ENCODE measurements at regions not wholly inside any gene's neighbourhood (a gene's known extent, or its start where the extent isn't known, plus 50 kb on each side); places are given as distances from the start of the nearest gene placed in this dataset.

DNA sequence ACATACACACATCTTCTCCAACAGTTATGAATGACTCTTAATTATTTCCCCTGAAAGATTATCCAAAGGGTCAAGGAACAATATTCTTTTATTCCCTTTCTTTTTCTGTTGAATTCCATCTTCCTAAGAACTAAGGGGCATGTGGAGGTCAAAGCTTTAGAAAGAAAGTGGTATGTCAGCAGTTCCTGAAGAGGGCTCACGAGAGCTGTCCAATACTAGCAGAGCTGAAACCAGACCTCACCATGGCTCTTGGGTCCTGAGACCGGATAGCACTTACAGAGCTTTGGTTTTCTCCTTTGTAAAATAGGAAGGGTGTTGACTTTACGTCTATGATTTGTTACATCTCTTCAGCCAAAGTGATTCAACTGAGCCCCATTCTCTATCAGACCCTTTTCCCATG, 109.8 kb upstream of the FREM2 start:
- H3K27me3 ChIP-seq (ENCODE audit: control insufficient read depth in 1 of 2, insufficient read depth in 1 of 2, low read length in 2 of 2): no peaks in the 10 kb centered on the region
- H3K36me3 ChIP-seq (ENCODE audit: control insufficient read depth in 1 of 2, insufficient read depth in 2 of 2, low read depth in 1 of 2, low read length in 2 of 2): no peaks in the 10 kb centered on the region
- no peak overlapping the region for H3K4me2 ChIP-seq (ENCODE audit: low read length, poor library complexity, severe bottlenecking)
- no peak overlapping the region for H2BK120ac ChIP-seq (ENCODE audit: low read depth, low read length)
- H3K9me3 ChIP-seq (ENCODE audit: control insufficient read depth, low read length): no peaks in the 10 kb centered on the region
- no peaks in the 10 kb centered on the region for H3K4me1 ChIP-seq (ENCODE audit: control insufficient read depth, insufficient read depth, low read depth, low read length)
- no peak overlapping the region for H3K23ac ChIP-seq (ENCODE audit: low read length in 2 of 2)
- H4K8ac ChIP-seq (ENCODE audit: low read length): no peak overlapping the region
- no peak overlapping the region for H2BK12ac ChIP-seq (ENCODE audit: low read length in 2 of 2)
- no peak overlapping the region for H4K91ac ChIP-seq (ENCODE audit: low read length)
- no peak overlapping the region for H3K9ac ChIP-seq (ENCODE audit: low read length)
- H2AFZ ChIP-seq (ENCODE audit: low read depth, low read length): no peak overlapping the region
- H3K18ac ChIP-seq (ENCODE audit: low read depth in 1 of 2, low read length in 2 of 2): no peak overlapping the region
- no peak overlapping the region for H3K27ac ChIP-seq (ENCODE audit: low read length, poor library complexity, severe bottlenecking)
- 59% methylated on average over 3 of the region's 3 CpGs for WGBS
- peak; percentile 24 for DNase-seq
- no peak overlapping the region for H3K4me3 ChIP-seq (ENCODE audit: insufficient read depth in 1 of 2, low read depth in 1 of 2, low read length in 2 of 2)
- H2BK15ac ChIP-seq (ENCODE audit: low read depth, poor library complexity, severe bottlenecking): no peak overlapping the region
- H3K14ac ChIP-seq (ENCODE audit: low read length in 2 of 2): no peak overlapping the region
- H3K79me1 ChIP-seq (replicated peaks; ENCODE audit: low read length, poor library complexity, severe bottlenecking): no peaks in the 10 kb centered on the region
- H2BK5ac ChIP-seq (ENCODE audit: low read depth, low read length, poor library complexity, severe bottlenecking): no peak overlapping the region
- no peak overlapping the region for H3K4ac ChIP-seq (ENCODE audit: low read depth in 1 of 2, low read length in 2 of 2)
- H2AK5ac ChIP-seq (ENCODE audit: low read length, severe bottlenecking): no peak overlapping the region

DNA sequence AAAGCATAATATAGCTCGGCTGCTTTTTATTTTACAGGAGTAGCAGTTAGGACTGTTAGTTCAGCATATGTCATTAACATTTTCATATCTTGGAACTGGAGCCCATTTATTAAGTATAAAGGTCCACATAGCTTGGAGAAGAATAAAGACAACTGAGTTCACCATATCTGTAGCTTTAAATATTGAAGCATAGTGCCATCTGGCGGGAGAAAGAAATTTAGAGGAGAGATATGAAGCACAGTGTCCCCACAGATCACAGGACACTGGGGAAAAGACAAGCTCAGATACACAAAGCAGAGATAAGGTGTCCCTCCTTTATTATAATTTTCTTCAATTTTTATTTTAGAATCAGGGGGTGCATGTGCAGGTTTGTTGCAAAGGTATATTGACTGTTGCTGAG, 104.7 kb upstream of the FREM2 start:
- H3K27ac ChIP-seq (ENCODE audit: low read length, poor library complexity, severe bottlenecking): no peak overlapping the region
- H2BK12ac ChIP-seq (ENCODE audit: low read length in 2 of 2): no peak overlapping the region
- H2BK120ac ChIP-seq (ENCODE audit: low read depth, low read length): no peak overlapping the region
- WGBS: 50% methylated on average over 1 of the region's 2 CpGs
- no peak overlapping the region for H4K91ac ChIP-seq (ENCODE audit: low read length)
- no peaks in the 10 kb centered on the region for H3K4me1 ChIP-seq (ENCODE audit: control insufficient read depth, insufficient read depth, low read depth, low read length)
- no peak overlapping the region for H2AFZ ChIP-seq (ENCODE audit: low read depth, low read length)
- no peaks in the 10 kb centered on the region for H3K36me3 ChIP-seq (ENCODE audit: control insufficient read depth in 1 of 2, insufficient read depth in 2 of 2, low read depth in 1 of 2, low read length in 2 of 2)
- DNase-seq: peak; percentile 29
- H3K23ac ChIP-seq (ENCODE audit: low read length in 2 of 2): no peak overlapping the region
- no peaks in the 10 kb centered on the region for H3K79me1 ChIP-seq (replicated peaks; ENCODE audit: low read length, poor library complexity, severe bottlenecking)
- H3K18ac ChIP-seq (ENCODE audit: low read depth in 1 of 2, low read length in 2 of 2): no peak overlapping the region
- H3K4me3 ChIP-seq (ENCODE audit: insufficient read depth in 1 of 2, low read depth in 1 of 2, low read length in 2 of 2): no peak overlapping the region
- no peak overlapping the region for H2AK5ac ChIP-seq (ENCODE audit: low read length, severe bottlenecking)
- H3K27me3 ChIP-seq (ENCODE audit: control insufficient read depth in 1 of 2, insufficient read depth in 1 of 2, low read length in 2 of 2): peaks cover 0 to 3% of the 10 kb centered on the region in 2 experiments
- H3K9me3 ChIP-seq (ENCODE audit: control insufficient read depth, low read length): no peaks in the 10 kb centered on the region
- no peak overlapping the region for H3K4ac ChIP-seq (ENCODE audit: low read depth in 1 of 2, low read length in 2 of 2)
- H3K4me2 ChIP-seq (ENCODE audit: low read length, poor library complexity, severe bottlenecking): no peak overlapping the region
- H2BK15ac ChIP-seq (ENCODE audit: low read depth, poor library complexity, severe bottlenecking): no peak overlapping the region
- H2BK5ac ChIP-seq (ENCODE audit: low read depth, low read length, poor library complexity, severe bottlenecking): no peak overlapping the region
- no peak overlapping the region for H4K8ac ChIP-seq (ENCODE audit: low read length)
- H3K14ac ChIP-seq (ENCODE audit: low read length in 2 of 2): no peak overlapping the region
- H3K9ac ChIP-seq (ENCODE audit: low read length): no peak overlapping the region

DNA sequence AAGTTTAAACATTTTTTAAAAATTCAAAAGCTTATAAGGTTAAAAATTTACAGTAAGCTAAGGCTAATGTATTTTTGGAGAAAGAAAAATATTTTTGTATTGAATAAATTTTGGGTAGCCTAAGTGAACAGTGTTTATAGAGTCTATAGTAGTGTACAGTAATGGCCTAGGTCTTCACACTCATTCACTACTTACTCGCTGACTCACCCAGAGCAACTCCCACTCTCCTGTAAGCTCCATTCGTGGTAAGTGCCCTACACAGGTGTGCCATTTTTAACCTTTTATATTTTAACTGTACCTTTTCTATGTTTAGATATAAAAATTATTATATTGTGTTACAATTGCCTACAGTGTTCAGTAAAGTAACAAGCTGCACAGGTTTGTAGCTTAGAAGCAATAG, 96.6 kb upstream of the FREM2 start:
- no peak overlapping the region for H3K9ac ChIP-seq (ENCODE audit: low read length)
- H3K23ac ChIP-seq (ENCODE audit: low read length in 2 of 2): no peak overlapping the region
- no peak overlapping the region for H2AK5ac ChIP-seq (ENCODE audit: low read length, severe bottlenecking)
- WGBS: no CpG with 5 or more reads among the region's 2 CpGs
- H2BK12ac ChIP-seq (ENCODE audit: low read length in 2 of 2): no peak overlapping the region
- H3K4me3 ChIP-seq (ENCODE audit: insufficient read depth in 1 of 2, low read depth in 1 of 2, low read length in 2 of 2): no peak overlapping the region
- no peaks in the 10 kb centered on the region for H3K36me3 ChIP-seq (ENCODE audit: control insufficient read depth in 1 of 2, insufficient read depth in 2 of 2, low read depth in 1 of 2, low read length in 2 of 2)
- no peaks in the 10 kb centered on the region for H3K79me1 ChIP-seq (replicated peaks; ENCODE audit: low read length, poor library complexity, severe bottlenecking)
- H4K8ac ChIP-seq (ENCODE audit: low read length): no peak overlapping the region
- no peaks in the 10 kb centered on the region for H3K27me3 ChIP-seq (ENCODE audit: control insufficient read depth in 1 of 2, insufficient read depth in 1 of 2, low read length in 2 of 2)
- no peak overlapping the region for H4K91ac ChIP-seq (ENCODE audit: low read length)
- no peak for DNase-seq
- H3K4me2 ChIP-seq (ENCODE audit: low read length, poor library complexity, severe bottlenecking): no peak overlapping the region
- no peaks in the 10 kb centered on the region for H3K9me3 ChIP-seq (ENCODE audit: control insufficient read depth, low read length)
- no peak overlapping the region for H3K18ac ChIP-seq (ENCODE audit: low read depth in 1 of 2, low read length in 2 of 2)
- no peak overlapping the region for H3K27ac ChIP-seq (ENCODE audit: low read length, poor library complexity, severe bottlenecking)
- H2BK5ac ChIP-seq (ENCODE audit: low read depth, low read length, poor library complexity, severe bottlenecking): no peak overlapping the region
- no peak overlapping the region for H3K14ac ChIP-seq (ENCODE audit: low read length in 2 of 2)
- no peak overlapping the region for H2BK120ac ChIP-seq (ENCODE audit: low read depth, low read length)
- H3K4ac ChIP-seq (ENCODE audit: low read depth in 1 of 2, low read length in 2 of 2): no peak overlapping the region
- H3K4me1 ChIP-seq (ENCODE audit: control insufficient read depth, insufficient read depth, low read depth, low read length): no peaks in the 10 kb centered on the region
- no peak overlapping the region for H2BK15ac ChIP-seq (ENCODE audit: low read depth, poor library complexity, severe bottlenecking)
- H2AFZ ChIP-seq (ENCODE audit: low read depth, low read length): no peak overlapping the region

DNA sequence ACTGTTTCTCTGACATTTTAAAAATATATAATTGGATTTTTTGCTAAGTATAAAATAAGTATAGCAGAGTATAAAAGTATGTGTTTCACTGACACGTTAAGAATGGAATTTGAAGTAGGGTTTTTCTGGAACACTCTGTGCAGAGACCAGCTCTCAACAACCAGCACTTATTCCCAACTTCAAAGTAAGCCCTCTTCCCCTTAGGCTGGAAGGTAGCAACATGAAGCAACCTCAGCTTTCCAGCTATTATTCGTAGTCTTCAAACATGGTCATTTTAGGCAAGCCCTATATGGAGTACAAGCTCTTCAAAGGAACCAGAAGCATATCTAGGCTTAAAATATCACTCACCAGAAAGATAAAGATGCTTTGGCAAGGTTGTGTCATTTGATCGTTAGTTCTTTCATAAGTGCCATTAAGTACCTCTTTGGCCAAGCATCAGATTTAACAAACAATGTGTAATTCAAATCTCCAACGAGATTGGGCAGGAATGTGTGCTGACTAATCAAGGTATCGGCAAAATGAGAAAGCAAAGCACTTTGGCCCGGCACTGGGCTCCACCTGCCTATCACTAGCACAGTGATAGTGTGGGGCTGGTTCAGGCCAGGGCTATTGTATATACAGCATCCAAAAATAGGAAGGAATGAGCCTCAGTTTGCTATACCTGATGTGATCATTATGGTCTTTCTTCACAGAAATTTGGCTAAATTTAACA, 95.9 kb upstream of the FREM2 start:
- H2BK12ac ChIP-seq (ENCODE audit: low read length in 2 of 2): no peak overlapping the region
- no peak overlapping the region for H2AFZ ChIP-seq (ENCODE audit: low read depth, low read length)
- no peaks in the 10 kb centered on the region for H3K9me3 ChIP-seq (ENCODE audit: control insufficient read depth, low read length)
- no peak overlapping the region for H3K9ac ChIP-seq (ENCODE audit: low read length)
- no peak overlapping the region for H2AK5ac ChIP-seq (ENCODE audit: low read length, severe bottlenecking)
- H3K79me1 ChIP-seq (replicated peaks; ENCODE audit: low read length, poor library complexity, severe bottlenecking): no peaks in the 10 kb centered on the region
- no peak overlapping the region for H3K27ac ChIP-seq (ENCODE audit: low read length, poor library complexity, severe bottlenecking)
- H4K91ac ChIP-seq (ENCODE audit: low read length): no peak overlapping the region
- no peak overlapping the region for H3K4me3 ChIP-seq (ENCODE audit: insufficient read depth in 1 of 2, low read depth in 1 of 2, low read length in 2 of 2)
- no peak overlapping the region for H3K14ac ChIP-seq (ENCODE audit: low read length in 2 of 2)
- WGBS: 89% methylated on average over 6 of the region's 6 CpGs
- no peak overlapping the region for H2BK15ac ChIP-seq (ENCODE audit: low read depth, poor library complexity, severe bottlenecking)
- H3K18ac ChIP-seq (ENCODE audit: low read depth in 1 of 2, low read length in 2 of 2): no peak overlapping the region
- no peak overlapping the region for H3K4ac ChIP-seq (ENCODE audit: low read depth in 1 of 2, low read length in 2 of 2)
- no peak overlapping the region for H3K4me2 ChIP-seq (ENCODE audit: low read length, poor library complexity, severe bottlenecking)
- no peaks in the 10 kb centered on the region for H3K4me1 ChIP-seq (ENCODE audit: control insufficient read depth, insufficient read depth, low read depth, low read length)
- no peak overlapping the region for H2BK5ac ChIP-seq (ENCODE audit: low read depth, low read length, poor library complexity, severe bottlenecking)
- H3K36me3 ChIP-seq (ENCODE audit: control insufficient read depth in 1 of 2, insufficient read depth in 2 of 2, low read depth in 1 of 2, low read length in 2 of 2): no peaks in the 10 kb centered on the region
- H3K23ac ChIP-seq (ENCODE audit: low read length in 2 of 2): no peak overlapping the region
- H4K8ac ChIP-seq (ENCODE audit: low read length): no peak overlapping the region
- H2BK120ac ChIP-seq (ENCODE audit: low read depth, low read length): no peak overlapping the region
- no peaks in the 10 kb centered on the region for H3K27me3 ChIP-seq (ENCODE audit: control insufficient read depth in 1 of 2, insufficient read depth in 1 of 2, low read length in 2 of 2)
- DNase-seq: no peak
